ENCODE measurements at regions not wholly inside any gene's neighbourhood (a gene's known extent, or its start where the extent isn't known, plus 50 kb on each side); places are given as distances from the start of the nearest gene placed in this dataset.

DNA sequence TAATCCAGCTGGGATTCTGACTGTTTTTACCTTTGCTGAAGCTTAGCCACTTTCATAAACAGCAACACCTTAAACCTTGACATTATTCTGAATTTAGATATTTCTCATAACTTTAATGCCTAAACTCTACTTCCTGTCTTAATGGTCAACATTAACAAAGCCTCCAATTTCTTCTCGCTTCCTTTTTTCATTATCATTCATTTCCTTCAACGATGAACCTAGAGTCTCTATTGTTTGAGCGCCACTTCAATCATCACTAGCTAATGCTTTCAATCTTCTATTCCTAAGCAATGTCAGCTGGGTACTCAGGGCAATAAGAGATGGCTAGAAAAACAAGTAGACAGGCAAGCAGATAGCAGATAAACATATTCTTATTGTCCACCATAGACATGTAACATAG lies 96.6 kb upstream of the TMEM196 start:
- DNase-seq (ENCODE audit: low read depth, low spot score), result no peak

DNA sequence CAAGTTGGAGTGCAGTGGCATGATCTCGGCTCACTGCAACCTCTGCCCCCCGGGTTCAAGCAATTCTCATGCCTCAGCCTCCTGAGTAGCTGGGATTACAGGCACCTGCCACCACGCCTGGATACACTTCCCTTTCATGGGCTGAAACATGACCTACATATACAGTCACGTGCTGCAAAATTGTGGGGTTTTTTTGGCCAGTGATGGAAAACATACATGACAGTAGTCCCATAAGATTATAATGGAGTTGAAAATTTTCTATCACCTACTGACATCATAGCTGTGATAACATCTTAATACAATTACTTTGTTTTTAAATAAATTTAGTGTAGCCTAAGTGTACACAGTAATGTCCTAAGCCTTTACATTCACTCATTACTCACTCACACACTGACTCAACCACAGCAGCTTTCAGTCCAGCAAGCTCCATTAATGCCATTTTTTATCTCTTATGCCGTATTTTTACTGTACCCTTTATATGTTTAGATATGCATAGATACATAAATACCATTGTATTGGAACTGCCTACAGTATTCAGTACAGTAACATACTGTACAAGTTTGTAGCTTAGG lies 79.9 kb upstream of the TMEM196 start:
- DNase-seq (ENCODE audit: low read depth, low spot score), result no peak

DNA sequence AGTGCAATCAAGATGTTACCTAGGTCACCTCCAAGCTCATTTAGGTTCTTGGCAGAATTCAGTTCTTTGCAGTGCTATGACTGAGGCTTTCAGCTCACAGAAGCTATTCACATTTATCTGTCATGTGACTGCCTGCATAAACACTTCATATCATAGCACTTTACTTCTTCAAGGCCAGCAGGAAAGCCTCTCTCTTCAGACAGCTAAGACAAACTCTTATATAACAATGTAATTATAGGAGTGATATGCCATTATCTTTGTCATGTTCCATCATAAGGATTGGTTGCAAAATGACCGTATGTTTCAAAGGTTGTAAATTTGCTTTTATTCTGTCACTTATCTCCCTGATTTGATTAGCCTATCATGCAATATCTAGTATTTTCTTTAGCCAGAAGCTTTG lies 78.8 kb upstream of the TMEM196 start:
- no peak for DNase-seq (ENCODE audit: low read depth, low spot score)

DNA sequence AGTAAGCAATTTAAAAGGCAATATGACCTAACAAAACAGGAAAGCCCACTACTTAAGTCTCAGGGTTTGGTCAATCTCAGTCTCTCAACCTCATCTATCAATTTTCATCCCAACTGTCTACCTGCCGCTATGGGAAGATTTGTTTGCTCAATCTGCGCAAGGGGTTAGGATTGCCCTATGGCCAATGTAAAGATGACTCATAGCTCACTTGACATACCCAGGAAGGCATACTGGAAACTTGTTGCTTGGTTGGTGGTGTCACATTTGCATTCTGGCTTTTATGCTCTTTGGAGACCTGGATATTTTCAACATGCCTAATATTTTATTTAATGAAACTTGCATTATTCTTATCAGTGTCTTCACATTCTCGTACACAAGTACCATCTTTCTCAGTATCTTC lies 78.1 kb upstream of the TMEM196 start:
- no peak for DNase-seq (ENCODE audit: low read depth, low spot score)

DNA sequence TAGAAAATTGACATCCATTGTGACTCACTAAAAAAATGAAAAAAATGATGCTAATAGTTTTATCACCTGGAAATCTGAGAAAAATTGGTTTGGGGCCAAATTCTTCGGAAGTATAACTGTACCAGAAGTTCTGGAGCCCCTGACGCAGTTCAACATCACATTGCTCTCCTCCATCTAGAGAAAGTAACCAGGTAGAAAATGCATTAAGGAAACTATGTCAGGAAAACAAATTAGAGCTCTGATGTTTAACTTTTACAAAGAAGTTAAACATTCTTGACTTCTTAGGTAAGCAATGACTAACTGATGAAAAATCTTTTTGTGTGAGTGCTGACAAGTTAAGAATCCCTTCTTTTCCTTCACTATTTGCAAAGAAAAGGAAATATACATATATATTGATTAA lies 61.1 kb upstream of the TMEM196 start:
- DNase-seq (ENCODE audit: low read depth, low spot score), result no peak

DNA sequence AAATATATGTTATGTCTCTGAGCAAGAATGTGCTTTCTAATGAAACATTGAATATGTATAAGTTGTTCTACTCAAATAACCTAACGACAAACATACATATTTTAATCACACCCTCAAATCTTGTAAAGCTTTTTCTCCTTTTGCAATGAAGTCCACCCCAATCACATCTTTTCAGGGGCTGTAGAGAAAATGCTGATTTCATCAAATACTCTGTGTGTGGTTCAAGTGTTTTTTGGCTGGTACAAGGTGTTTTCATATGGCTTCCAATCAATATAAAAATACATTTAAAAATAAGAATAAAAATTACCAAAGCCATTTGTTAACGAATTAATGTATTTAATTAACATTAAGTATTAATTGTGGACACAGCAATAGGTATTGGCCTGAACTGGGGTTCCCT lies 57.2 kb upstream of the TMEM196 start:
- no peak for DNase-seq (ENCODE audit: low read depth, low spot score)
